Gastroesophageal sphincter (tissue), 3 donors: ENCODE measurements at regions not wholly inside any gene's neighbourhood (a gene's known extent, or its start where the extent isn't known, plus 50 kb on each side); places are given as distances from the start of the nearest gene placed in this dataset.

Experiments
- CTCF ChIP-seq, 4 experiments: fragments of 200-600 bp in 2 of 4; fragments of 450-650 bp in 2 of 4; sonication (generic) in 1 of 4; IDR thresholded peaks; one replicate each; pipeline ENCODE4 v1.5.1; 2017 to 2019; ENCODE audit warnings: antibody characterized with exemption in 4 of 4, mild to moderate bottlenecking in 2 of 4, moderate library complexity in 2 of 4
- EP300 ChIP-seq: sonication (generic); formaldehyde crosslinking; IDR thresholded peaks from one replicate; pipeline ENCODE4 v1.6.1; 2017; ENCODE audit warnings: antibody characterized with exemption, mild to moderate bottlenecking
- POLR2A ChIP-seq, 2 donors: fragments of 450-650 bp; IDR thresholded peaks; one replicate each; pipeline ENCODE4 v1.6.1; 2017; ENCODE audit warnings: antibody characterized with exemption in 2 of 2, mild to moderate bottlenecking in 2 of 2, moderate library complexity in 1 of 2
- POLR2AphosphoS5 ChIP-seq: sonication (generic); formaldehyde crosslinking; IDR thresholded peaks from one replicate; pipeline ENCODE4 v1.6.1; 2017; ENCODE audit warnings: antibody characterized with exemption

- TF ChIP-seq CTCF (IDR thresholded peaks at IDR 0.05) = no peak
- TF ChIP-seq POLR2A (IDR thresholded peaks at IDR 0.05) = no peak
- TF ChIP-seq POLR2AphosphoS5 = no peak
- no peak for TF ChIP-seq EP300
These were observed 1739.0 kb downstream of the MAT2B start for GRCh38 chr5:165244407-165244806.
